SJSA1 (cell line): ENCODE measurements at regions not wholly inside any gene's neighbourhood (a gene's known extent, or its start where the extent isn't known, plus 50 kb on each side); places are given as distances from the start of the nearest gene placed in this dataset.

Experiments used
- DNase-seq, 2 experiments: peaks; one replicate each; pipeline ENCODE4 v3.0.0-alpha.2; 2015 to 2020; ENCODE audit warnings: low spot score in 2 of 2, low read depth in 1 of 2
- H3K27ac ChIP-seq: fragments of 250-450 bp; sonication (Bioruptor Pico); 2 replicates; pipeline ENCODE4 v1.5.1; 2020; ENCODE audit warnings: mild to moderate bottlenecking, moderate library complexity
- H3K27me3 ChIP-seq: fragments of 250-450 bp; sonication (Bioruptor Pico); replicated peaks from 2 replicates; pipeline ENCODE4 v1.5.1; 2020; ENCODE audit warnings: mild to moderate bottlenecking, moderate library complexity
- H3K36me3 ChIP-seq: fragments of 250-450 bp; sonication (Bioruptor Pico); 2 replicates; pipeline ENCODE4 v1.5.1; 2020; ENCODE audit warnings: mild to moderate bottlenecking
- H3K4me1 ChIP-seq: fragments of 250-450 bp; sonication (Bioruptor Pico); replicated peaks from 2 replicates; pipeline ENCODE4 v1.6.1; 2021; ENCODE audit warnings: mild to moderate bottlenecking
- H3K4me3 ChIP-seq: fragments of 250-450 bp; sonication (Bioruptor Pico); 2 replicates; pipeline ENCODE4 v1.5.1; 2020; ENCODE audit warnings: mild to moderate bottlenecking
- H3K9me3 ChIP-seq: fragments of 250-450 bp; sonication (Bioruptor Pico); replicated peaks from 2 replicates; pipeline ENCODE4 v1.5.1; 2020; ENCODE audit warnings: mild to moderate bottlenecking

- H3K36me3 ChIP-seq, result no peaks in the 10 kb centered on the region
- H3K4me3 ChIP-seq, result no peak overlapping the region
- peaks cover 3% of the 10 kb centered on the region; the same call in 1 of the 2 replicates for H3K9me3 ChIP-seq
- H3K27me3 ChIP-seq, result no peaks in the 10 kb centered on the region
- H3K27ac ChIP-seq, result no peak overlapping the region
- no peak for DNase-seq
- no peaks in the 10 kb centered on the region for H3K4me1 ChIP-seq
Measured at GRCh38 chr5:162377895-162378294, 310.3 kb downstream of the GABRG2 start.

- Histone ChIP-seq H3K27me3 (no peaks in the 10 kb centered on the region), H3K27ac (no peak overlapping the region), H3K4me3 (no peak overlapping the region), H3K36me3 (no peaks in the 10 kb centered on the region), H3K4me1 (no peaks in the 10 kb centered on the region), H3K9me3 (peaks cover 5% of the 10 kb centered on the region; the same call in 1 of the 2 replicates)
- no peak for DNase-seq
Measured at GRCh38 chr5:162382839-162383238, 315.3 kb downstream of the GABRG2 start.

GRCh38 chr5:162384225-162384624, 316.7 kb downstream of the GABRG2 start:
- Histone ChIP-seq H3K4me3 (no peak overlapping the region), H3K9me3 (peaks cover 9% of the 10 kb centered on the region), H3K27me3 (no peaks in the 10 kb centered on the region), H3K4me1 (no peaks in the 10 kb centered on the region), H3K27ac (no peak overlapping the region), H3K36me3 (no peaks in the 10 kb centered on the region)
- no peak for DNase-seq

GRCh38 chr5:162391833-162392232, 324.3 kb downstream of the GABRG2 start:
- H3K27me3 ChIP-seq, result no peaks in the 10 kb centered on the region
- no peaks in the 10 kb centered on the region for H3K36me3 ChIP-seq
- H3K9me3 ChIP-seq, result peaks cover 6% of the 10 kb centered on the region; the same call in 1 of the 2 replicates
- DNase-seq, result no peak
- no peak overlapping the region for H3K27ac ChIP-seq
- no peak overlapping the region for H3K4me3 ChIP-seq
- no peaks in the 10 kb centered on the region for H3K4me1 ChIP-seq

GRCh38 chr5:162392336-162392735, 324.8 kb downstream of the GABRG2 start:
- no peak for DNase-seq
- Histone ChIP-seq H3K9me3 (peaks cover 6% of the 10 kb centered on the region; the same call in 1 of the 2 replicates), H3K27me3 (no peaks in the 10 kb centered on the region), H3K36me3 (no peaks in the 10 kb centered on the region), H3K27ac (no peak overlapping the region), H3K4me3 (no peak overlapping the region), H3K4me1 (no peaks in the 10 kb centered on the region)

- H3K27ac ChIP-seq, result no peak overlapping the region
- no peak for DNase-seq
- no peaks in the 10 kb centered on the region for H3K27me3 ChIP-seq
- H3K9me3 ChIP-seq, result peaks cover under 1% of the 10 kb centered on the region; the same call in 1 of the 2 replicates
- H3K36me3 ChIP-seq, result no peaks in the 10 kb centered on the region
- no peaks in the 10 kb centered on the region for H3K4me1 ChIP-seq
- no peak overlapping the region for H3K4me3 ChIP-seq
Measured at GRCh38 chr5:162393534-162393933, 326.0 kb downstream of the GABRG2 start.

- Histone ChIP-seq H3K27ac (no peak overlapping the region), H3K9me3 (peaks cover 4% of the 10 kb centered on the region), H3K27me3 (no peaks in the 10 kb centered on the region), H3K4me1 (no peaks in the 10 kb centered on the region), H3K36me3 (no peaks in the 10 kb centered on the region), H3K4me3 (no peak overlapping the region)
- DNase-seq, result no peak
Measured at GRCh38 chr5:162407614-162408013, 340.0 kb downstream of the GABRG2 start.

GRCh38 chr5:162410365-162410764, 342.8 kb downstream of the GABRG2 start:
- Histone ChIP-seq H3K27ac (no peak overlapping the region), H3K4me3 (no peak overlapping the region), H3K9me3 (peaks cover 7% of the 10 kb centered on the region), H3K27me3 (no peaks in the 10 kb centered on the region), H3K4me1 (no peaks in the 10 kb centered on the region), H3K36me3 (no peaks in the 10 kb centered on the region)
- DNase-seq, result no peak

- DNase-seq, result no peak
- H3K27ac ChIP-seq, result no peak overlapping the region
- H3K9me3 ChIP-seq, result peaks cover 7% of the 10 kb centered on the region; the same call in 1 of the 2 replicates
- no peak overlapping the region for H3K4me3 ChIP-seq
- no peaks in the 10 kb centered on the region for H3K27me3 ChIP-seq
- no peaks in the 10 kb centered on the region for H3K36me3 ChIP-seq
- H3K4me1 ChIP-seq, result no peaks in the 10 kb centered on the region
Measured at GRCh38 chr5:162429142-162429541, 361.6 kb downstream of the GABRG2 start.

- H3K27ac ChIP-seq, result no peak overlapping the region
- H3K4me1 ChIP-seq, result no peaks in the 10 kb centered on the region
- peaks cover 12% of the 10 kb centered on the region for H3K9me3 ChIP-seq
- H3K4me3 ChIP-seq, result no peak overlapping the region
- H3K36me3 ChIP-seq, result no peaks in the 10 kb centered on the region
- DNase-seq, result no peak
- no peaks in the 10 kb centered on the region for H3K27me3 ChIP-seq
Measured at GRCh38 chr5:162434281-162434680, 366.7 kb downstream of the GABRG2 start.

- Histone ChIP-seq H3K4me3 (no peak overlapping the region), H3K4me1 (no peaks in the 10 kb centered on the region), H3K27ac (no peak overlapping the region), H3K9me3 (peaks cover 17% of the 10 kb centered on the region), H3K27me3 (no peaks in the 10 kb centered on the region), H3K36me3 (no peaks in the 10 kb centered on the region)
- DNase-seq, result no peak
Measured at GRCh38 chr5:162436055-162436454, 368.5 kb downstream of the GABRG2 start.

- Histone ChIP-seq H3K9me3 (peaks cover 21% of the 10 kb centered on the region), H3K27me3 (no peaks in the 10 kb centered on the region), H3K4me1 (no peaks in the 10 kb centered on the region), H3K27ac (no peak overlapping the region), H3K36me3 (no peaks in the 10 kb centered on the region), H3K4me3 (no peak overlapping the region)
- no peak for DNase-seq
Measured at GRCh38 chr5:162444129-162444762, 376.7 kb downstream of the GABRG2 start.

- H3K4me3 ChIP-seq, result no peak overlapping the region
- no peaks in the 10 kb centered on the region for H3K36me3 ChIP-seq
- no peak for DNase-seq
- no peaks in the 10 kb centered on the region for H3K4me1 ChIP-seq
- H3K9me3 ChIP-seq, result peaks cover 19% of the 10 kb centered on the region
- no peaks in the 10 kb centered on the region for H3K27me3 ChIP-seq
- no peak overlapping the region for H3K27ac ChIP-seq
Measured at GRCh38 chr5:162456086-162456485, 388.5 kb downstream of the GABRG2 start.

GRCh38 chr5:162466011-162466410, 398.4 kb downstream of the GABRG2 start:
- Histone ChIP-seq H3K36me3 (no peaks in the 10 kb centered on the region), H3K4me1 (no peaks in the 10 kb centered on the region), H3K27ac (no peak overlapping the region), H3K27me3 (no peaks in the 10 kb centered on the region), H3K4me3 (no peak overlapping the region), H3K9me3 (peaks cover 22% of the 10 kb centered on the region)
- DNase-seq, result no peak
